GM19193 (cell line): ENCODE measurements at regions not wholly inside any gene's neighbourhood (a gene's known extent, or its start where the extent isn't known, plus 50 kb on each side); places are given as distances from the start of the nearest gene placed in this dataset.

Experiments used
- POLR2A ChIP-seq: IDR thresholded peaks from 4 replicates; pipeline ENCODE4 v1.6.1; 2011; ENCODE audit not compliant: insufficient read depth, insufficient read length; ENCODE audit errors: extremely low read depth

DNA sequence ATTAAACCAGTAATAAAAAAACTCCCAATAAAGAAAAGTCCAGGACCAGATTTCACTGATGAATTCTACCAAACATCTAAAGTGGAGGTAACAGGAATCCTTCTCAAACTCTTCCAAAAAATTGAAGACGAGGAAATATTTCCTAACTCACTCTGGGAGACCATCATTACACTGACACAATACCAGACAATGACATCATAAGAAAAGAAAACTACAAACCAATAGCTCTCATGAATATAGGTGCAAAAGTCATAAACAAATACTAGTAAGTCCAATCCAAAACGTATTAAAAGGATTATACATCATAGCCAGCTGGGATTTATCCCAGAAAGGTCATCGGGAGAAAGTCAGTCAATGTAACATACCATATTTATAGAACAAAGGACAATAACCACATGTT lies 94.0 kb upstream of the RAB18 start:
- no peak for TF ChIP-seq POLR2A

- TF ChIP-seq POLR2A = no peak
Observed at GRCh38 chr10:27407271-27407670, 96.8 kb upstream of the RAB18 start.

DNA sequence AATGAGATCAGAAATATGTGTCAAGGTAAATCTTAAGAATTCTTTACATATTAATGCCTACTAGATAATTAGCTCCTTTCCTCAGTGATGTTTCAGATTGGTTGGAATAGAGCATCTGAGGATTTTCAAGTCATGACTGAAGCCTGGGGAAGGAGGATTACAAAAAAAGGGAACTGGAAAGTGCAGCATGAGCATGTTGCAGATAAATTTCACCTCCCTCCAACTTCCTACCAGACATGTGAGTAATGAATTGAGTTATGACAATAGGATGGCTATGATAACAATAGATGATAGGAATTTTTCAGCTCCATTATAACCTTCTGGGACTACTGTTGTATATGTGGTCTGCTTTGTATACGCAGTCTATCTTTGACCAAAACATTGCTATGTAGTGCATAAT lies 104.2 kb upstream of the RAB18 start:
- TF ChIP-seq POLR2A = no peak

DNA sequence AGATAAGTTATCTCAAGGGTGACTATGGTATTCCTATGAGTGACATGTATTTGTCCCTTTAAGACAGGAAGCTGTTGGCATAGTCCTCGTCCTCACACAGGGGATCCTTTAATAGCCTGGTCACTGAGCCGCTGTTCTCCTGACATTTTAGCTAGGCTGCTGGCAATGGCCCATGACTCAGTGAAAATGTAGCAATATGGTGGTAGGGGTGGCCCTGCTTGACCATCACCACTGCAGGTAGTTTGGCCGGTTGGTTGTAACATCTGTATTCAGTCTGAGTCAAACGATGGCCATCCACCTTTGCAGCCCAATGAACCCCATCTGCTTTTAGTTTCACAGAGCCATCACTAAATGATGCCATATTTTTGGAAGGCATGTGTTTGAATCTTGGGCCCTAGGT lies 110.1 kb upstream of the RAB18 start:
- TF ChIP-seq POLR2A = no peak

- TF ChIP-seq POLR2A = no peak
Observed at GRCh38 chr10:27392606-27393005, 111.5 kb upstream of the RAB18 start.

GRCh38 chr10:27391916-27392315 lies 112.2 kb upstream of the RAB18 start:
- no peak for TF ChIP-seq POLR2A

GRCh38 chr10:27391325-27391724 lies 112.8 kb upstream of the RAB18 start:
- TF ChIP-seq POLR2A = no peak

DNA sequence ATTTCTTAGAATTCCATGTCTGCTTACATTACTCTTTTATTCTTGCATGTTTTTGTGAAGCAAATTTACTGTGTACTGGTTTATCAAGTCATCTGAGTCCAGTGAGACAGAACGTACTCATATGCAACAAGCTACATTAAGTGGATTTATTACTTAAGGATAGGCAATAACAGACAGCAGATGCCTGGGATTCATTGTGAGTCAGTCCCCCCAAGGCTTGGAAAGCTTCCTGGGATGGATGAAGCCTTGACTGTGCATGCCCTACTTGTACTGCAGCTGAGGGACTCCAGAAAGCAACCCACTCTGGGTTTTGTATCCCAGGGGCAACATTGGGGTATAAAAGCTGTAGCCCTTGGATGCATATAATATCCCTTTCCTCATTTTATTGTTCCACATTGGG lies 113.4 kb upstream of the RAB18 start:
- TF ChIP-seq POLR2A = no peak

GRCh38 chr10:27388761-27389399 lies 115.2 kb upstream of the RAB18 start:
- TF ChIP-seq POLR2A = no peak

GRCh38 chr10:27383595-27384542 lies 120.2 kb upstream of the RAB18 start:
- TF ChIP-seq POLR2A = no peak

DNA sequence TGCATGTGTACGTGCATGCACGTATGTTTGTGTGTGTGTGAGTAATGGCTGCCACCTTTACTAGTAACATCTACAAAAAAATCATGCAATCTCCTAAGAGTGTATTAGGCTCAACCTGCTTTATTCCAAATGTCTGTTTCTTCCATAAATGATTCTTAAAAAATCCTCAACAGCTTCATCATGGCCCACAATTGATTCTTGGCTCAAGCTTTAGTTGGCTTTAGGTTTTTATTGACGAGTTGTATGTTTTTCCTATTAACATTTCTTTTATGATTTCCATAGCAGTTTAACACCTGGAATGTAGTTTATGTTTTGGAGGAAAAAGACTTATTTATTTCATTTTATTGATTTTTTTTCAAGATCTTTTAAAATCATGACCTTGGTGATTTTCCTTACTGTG lies 121.9 kb upstream of the RAB18 start:
- no peak for TF ChIP-seq POLR2A

- TF ChIP-seq POLR2A = no peak
Observed at GRCh38 chr10:27380929-27381358, 123.2 kb upstream of the RAB18 start.

- no peak for TF ChIP-seq POLR2A
Observed at GRCh38 chr10:27373566-27374160, 130.4 kb upstream of the RAB18 start.

GRCh38 chr10:27372095-27372494 lies 131.5 kb upstream of the ACBD5 start:
- no peak for TF ChIP-seq POLR2A

GRCh38 chr10:27369880-27370279 lies 129.3 kb upstream of the ACBD5 start:
- no peak for TF ChIP-seq POLR2A

GRCh38 chr10:27368706-27369105 lies 128.1 kb upstream of the ACBD5 start:
- no peak for TF ChIP-seq POLR2A
